HCT116 (cell line): ENCODE measurements at regions not wholly inside any gene's neighbourhood (a gene's known extent, or its start where the extent isn't known, plus 50 kb on each side); places are given as distances from the start of the nearest gene placed in this dataset.
A peak's percentile ranks its signal among the peaks of the same experiment; 100 is the strongest.

Experiments used
- ATAC-seq: fragments of 200-7000 bp; cut with Tn5 transposase; 2 replicates; pipeline ENCODE4 v1.9.1; 2020; ENCODE audit warnings: mild to moderate bottlenecking, moderate library complexity
- BruUV-seq: library from RNA; stranded (reverse); fragments of 400-500 nt; replicated peaks from 2 replicates; lab custom pipeline; 2021; lab: Mats Ljungman, UMichigan
- CTCF ChIA-PET: fragments of 300-600 bp; sonication (Branson Sonifier 250); formaldehyde crosslinking; loops from one replicate; lab custom pipeline; 2021; ENCODE audit warnings: antibody characterized with exemption; lab: Charles Lee
- POLR2A ChIA-PET: fragments of 300-600, 350-600 bp; sonication (Branson Sonifier 250); formaldehyde crosslinking; loops from one replicate; lab custom pipeline; 2021; ENCODE audit warnings: antibody characterized with exemption; lab: Charles Lee
- RAD21 ChIA-PET, 2 experiments: fragments of 300-600 bp; sonication (Branson Sonifier 250); formaldehyde crosslinking; loops; one replicate each; lab custom pipeline; 2023; ENCODE audit warnings: low total read pairs in 2 of 2; ENCODE audit not compliant: uncharacterized antibody in 2 of 2, unreplicated experiment in 2 of 2, low non-redundant PET in 1 of 2; lab: Charles Lee
- DNase-seq: peaks from one replicate; pipeline ENCODE4 v3.0.0-alpha.2; 2010; ENCODE audit warnings: low read depth, low spot score
- H2AFZ ChIP-seq: fragments of 200-600 bp; shearing (Covaris generic), sonication (generic); 2 replicates; pipeline ENCODE4 v1.6.1; 2017; ENCODE audit warnings: low read depth, mixed run types, mixed read lengths, antibody characterized with exemption, low read length; ENCODE audit not compliant: poor library complexity, severe bottlenecking
- H3K27ac ChIP-seq: 2 replicates; pipeline ENCODE4 v1.5.1; 2012; ENCODE audit warnings: low read depth, low read length
- H3K27me3 ChIP-seq: fragments of 200-600 bp; sonication (generic); 2 replicates; pipeline ENCODE4 v1.6.1; 2016; ENCODE audit warnings: mixed run types, low read length, mixed read lengths; ENCODE audit not compliant: insufficient read depth
- H3K36me3 ChIP-seq, 2 experiments: fragments of 200-500 bp in 1 of 2; fragments of 200-600 bp in 1 of 2; sonication (Bioruptor generic) in 1 of 2; sonication (generic) in 1 of 2; 2 replicates each; pipeline versions ENCODE4 v1.5.1 to v1.6.1; 2014 to 2016; ENCODE audit warnings: low read length in 2 of 2, inconsistent platforms in 1 of 2, mixed read lengths in 1 of 2, mixed run types in 1 of 2; ENCODE audit not compliant: insufficient read depth in 2 of 2, control insufficient read depth in 1 of 2
- H3K4me1 ChIP-seq, 2 experiments: fragments of 200-600 bp in 1 of 2; sonication (generic) in 1 of 2; 2 replicates each; pipeline versions ENCODE4 v1.5.1 to v1.6.1; 2012 to 2017; ENCODE audit warnings: low read length in 2 of 2, inconsistent platforms in 1 of 2, mild to moderate bottlenecking in 1 of 2, mixed read lengths in 1 of 2, mixed run types in 1 of 2, moderate library complexity in 1 of 2; ENCODE audit not compliant: insufficient read depth in 2 of 2, control insufficient read depth in 1 of 2
- H3K4me2 ChIP-seq: fragments of 200-600 bp; sonication (generic); 2 replicates; pipeline ENCODE4 v1.6.1; 2017; ENCODE audit warnings: mixed run types, low read length, mixed read lengths
- H3K4me3 ChIP-seq, 2 experiments: fragments of 200-600 bp in 1 of 2; sonication (generic) in 1 of 2; replicated peaks in 1 of 2; 2 replicates each; pipeline ENCODE4 v1.5.1; 2011 to 2016; ENCODE audit warnings: low read length in 2 of 2, control low read depth in 1 of 2, low read depth in 1 of 2, mild to moderate bottlenecking in 1 of 2, mixed read lengths in 1 of 2, mixed run types in 1 of 2
- H3K79me2 ChIP-seq: fragments of 200-600 bp; sonication (generic); 2 replicates; pipeline ENCODE4 v1.6.1; 2017; ENCODE audit warnings: mild to moderate bottlenecking, mixed run types, low read length, moderate library complexity, mixed read lengths; ENCODE audit not compliant: insufficient read depth
- H3K9ac ChIP-seq: fragments of 200-600 bp; sonication (generic); 2 replicates; pipeline ENCODE4 v1.6.1; 2016; ENCODE audit warnings: low read length, mixed read lengths
- H3K9me2 ChIP-seq: fragments of 200-600 bp; sonication (generic), shearing (Covaris generic); 2 replicates; pipeline ENCODE4 v1.6.1; 2017; ENCODE audit warnings: mixed run types, mild to moderate bottlenecking, moderate library complexity; ENCODE audit not compliant: insufficient read depth
- H3K9me3 ChIP-seq, 2 experiments: fragments of 200-500 bp in 1 of 2; fragments of 200-600 bp in 1 of 2; sonication (Bioruptor generic) in 1 of 2; sonication (generic) in 1 of 2; 2 replicates each; pipeline ENCODE4 v1.6.1; 2014 to 2017; ENCODE audit warnings: low read length in 2 of 2, mixed read lengths in 2 of 2, inconsistent platforms in 1 of 2, low read depth in 1 of 2, mild to moderate bottlenecking in 1 of 2, mixed run types in 1 of 2, moderate library complexity in 1 of 2; ENCODE audit not compliant: control insufficient read depth in 1 of 2, insufficient read depth in 1 of 2
- H4K20me1 ChIP-seq: fragments of 200-600 bp; sonication (generic), shearing (Covaris generic); 2 replicates; pipeline ENCODE4 v1.6.1; 2017; ENCODE audit warnings: mixed run types, mild to moderate bottlenecking, moderate library complexity; ENCODE audit not compliant: insufficient read depth
- ATF3 ChIP-seq: IDR thresholded peaks from 2 replicates; pipeline ENCODE4 v1.6.1; 2012
- CBX3 ChIP-seq: IDR thresholded peaks from 2 replicates; pipeline ENCODE4 v1.6.1; 2012; ENCODE audit warnings: low read depth
- ELF1 ChIP-seq: IDR thresholded peaks from 2 replicates; pipeline ENCODE4 v1.6.1; 2012; ENCODE audit warnings: low read depth, borderline replicate concordance
- FOSL1 ChIP-seq: IDR thresholded peaks from 2 replicates; pipeline ENCODE4 v1.6.1; 2012; ENCODE audit warnings: low read depth
- JUND ChIP-seq: IDR thresholded peaks from 2 replicates; pipeline ENCODE4 v1.6.1; 2012
- MAX ChIP-seq: IDR thresholded peaks from 2 replicates; pipeline ENCODE4 v1.6.1; 2012
- SIN3A ChIP-seq: IDR thresholded peaks from 2 replicates; pipeline ENCODE4 v1.6.1; 2012; ENCODE audit warnings: low read depth
- SP1 ChIP-seq: IDR thresholded peaks from 2 replicates; pipeline ENCODE4 v1.6.1; 2012; ENCODE audit warnings: low read depth
- SRF ChIP-seq: IDR thresholded peaks from 2 replicates; pipeline ENCODE4 v1.6.1; 2012; ENCODE audit warnings: low read depth
- TCF7L2 ChIP-seq: IDR thresholded peaks from 2 replicates; pipeline ENCODE4 v1.7.0; 2011; ENCODE audit warnings: borderline replicate concordance, inconsistent platforms; ENCODE audit not compliant: insufficient read depth, insufficient read length; ENCODE audit errors: extremely low read depth
- YY1 ChIP-seq: IDR thresholded peaks from 2 replicates; pipeline ENCODE4 v1.6.1; 2011; ENCODE audit warnings: low read length, low read depth, moderate library complexity, mild to moderate bottlenecking; ENCODE audit not compliant: insufficient replicate concordance; ENCODE audit errors: extremely low read depth
- ZFX ChIP-seq: fragments of 450-650 bp; IDR thresholded peaks from 2 replicates; pipeline ENCODE4 v1.6.1; 2017
- intact Hi-C: fragments of 100-400 bp; cut with micrococcal nuclease; formaldehyde crosslinking; loops from 2 replicates; pipeline ENCODE4 v1.10.0; 2022

GRCh38 chr10:64206409-64206808, 685.2 kb downstream of the REEP3 start:
- Histone ChIP-seq H3K79me2 (no peaks in the 10 kb centered on the region), H3K9ac (no peak overlapping the region), H3K4me3 (no peak overlapping the region)

GRCh38 chr10:64209561-64209960, 688.4 kb downstream of the REEP3 start:
- Histone ChIP-seq H3K9me2 (no peaks in the 10 kb centered on the region), H2AFZ (no peak overlapping the region), H4K20me1 (no peaks in the 10 kb centered on the region), H3K36me3 (no peaks in the 10 kb centered on the region)
- TF ChIP-seq JUND (peak; percentile 86), SIN3A (0 out of 2 replicates have a peak, but pooled peaks have one; percentile 27), SRF (peak; percentile 49; the same call in 1 of the 2 replicates), CBX3 (peak; percentile 73), ATF3 (0 out of 2 replicates have a peak, but pooled peaks have one; percentile 2), ZFX (no peak), YY1 (no peak), TCF7L2 (peak; percentile 96), ELF1 (no peak), MAX (no peak), FOSL1 (peak; percentile 68), SP1 (peak; percentile 67)
- TF ChIP-seq, all 23 proteins: peak for 8
- Histone ChIP-seq H3K27me3 (no peaks in the 10 kb centered on the region), H3K27ac (no peak overlapping the region), H3K9ac (no peak overlapping the region), H3K4me3 (no peak overlapping the region), H3K4me2 (peak overlapping the region; percentile 29), H3K9me3 (no peaks in the 10 kb centered on the region), H3K4me1 (peaks cover 0 to 13% of the 10 kb centered on the region in 2 experiments; a peak in 2 of 4 replicates), H3K79me2 (no peaks in the 10 kb centered on the region)
- intact Hi-C loops: no loop called here
- RAD21 ChIA-PET: no interaction called here
- CTCF ChIA-PET: no interaction called here
- BruUV-seq: no TSS peak
- DNase-seq (peak; percentile 61), ATAC-seq (peak; percentile 69)
- POLR2A ChIA-PET: no interaction called here

More at GRCh38 chr10:64206409-64206808, 685.2 kb downstream of the REEP3 start:
- ATAC-seq (no peak), DNase-seq (no peak)
- POLR2A ChIA-PET: no interaction called here
- Histone ChIP-seq H3K27ac (no peak overlapping the region), H3K27me3 (no peaks in the 10 kb centered on the region), H4K20me1 (no peaks in the 10 kb centered on the region), H3K9me2 (no peaks in the 10 kb centered on the region), H2AFZ (no peak overlapping the region), H3K4me2 (no peak overlapping the region), H3K4me1 (peaks cover 0 to 17% of the 10 kb centered on the region in 2 experiments; a peak in 2 of 4 replicates), H3K9me3 (no peaks in the 10 kb centered on the region), H3K36me3 (no peaks in the 10 kb centered on the region)
- intact Hi-C loops: no loop called here
- RAD21 ChIA-PET: no interaction called here
- no peak for TF ChIP-seq YY1
- TF ChIP-seq FOSL1: no peak
- no TSS peak for BruUV-seq
- CTCF ChIA-PET: no interaction called here
